ENCODE measurements at regions not wholly inside any gene's neighbourhood (a gene's known extent, or its start where the extent isn't known, plus 50 kb on each side); places are given as distances from the start of the nearest gene placed in this dataset.
"Not testable (repeated sequence)": the region's sequence is repeated elsewhere in the genome, so short reads cannot be mapped to it uniquely, and the experiment has no call there.

GRCh38 chr2:131966671-131967070, 195.1 kb downstream of the ANKRD30BL start:
- not testable (repeated sequence) for H3K27me3 ChIP-seq (ENCODE audit: insufficient read depth, low read length); H2AFZ ChIP-seq (ENCODE audit: low read depth, low read length); H3K4me1 ChIP-seq (ENCODE audit: insufficient read depth, low read length); H3K36me3 ChIP-seq (ENCODE audit: insufficient read depth, low read length); H3K4me3 ChIP-seq (ENCODE audit: low read length); H3K9me3 ChIP-seq (ENCODE audit: low read length)

DNA sequence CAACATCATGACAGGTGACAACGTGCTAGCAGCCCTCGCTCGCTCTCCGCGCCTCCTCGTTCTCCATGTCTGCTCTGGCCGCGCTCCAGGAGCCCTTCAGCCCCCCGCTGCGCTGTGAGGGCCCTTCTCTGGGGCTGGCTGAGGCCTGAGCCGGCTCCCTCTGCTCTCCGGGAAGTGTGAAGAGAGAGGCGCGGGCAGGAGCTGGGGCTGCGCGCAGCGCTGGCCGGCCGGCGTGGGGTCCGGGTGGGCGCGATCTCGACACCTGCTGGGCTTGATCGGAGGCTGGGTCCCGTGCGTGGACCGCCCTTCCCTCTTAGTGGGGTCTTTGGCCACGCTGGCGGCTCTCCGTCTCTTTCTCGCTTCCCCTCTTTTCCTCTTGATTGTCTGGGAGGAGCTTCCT, 195.5 kb downstream of the ANKRD30BL start:
- Histone ChIP-seq H3K9me3 (ENCODE audit: low read length) (no peaks in the 10 kb centered on the region), H3K4me1 (ENCODE audit: insufficient read depth, low read length) (no peaks in the 10 kb centered on the region), H3K4me3 (ENCODE audit: low read length) (no peak overlapping the region), H3K27me3 (ENCODE audit: insufficient read depth, low read length) (no peaks in the 10 kb centered on the region), H3K36me3 (ENCODE audit: insufficient read depth, low read length) (no peaks in the 10 kb centered on the region), H2AFZ (ENCODE audit: low read depth, low read length) (no peak overlapping the region)

DNA sequence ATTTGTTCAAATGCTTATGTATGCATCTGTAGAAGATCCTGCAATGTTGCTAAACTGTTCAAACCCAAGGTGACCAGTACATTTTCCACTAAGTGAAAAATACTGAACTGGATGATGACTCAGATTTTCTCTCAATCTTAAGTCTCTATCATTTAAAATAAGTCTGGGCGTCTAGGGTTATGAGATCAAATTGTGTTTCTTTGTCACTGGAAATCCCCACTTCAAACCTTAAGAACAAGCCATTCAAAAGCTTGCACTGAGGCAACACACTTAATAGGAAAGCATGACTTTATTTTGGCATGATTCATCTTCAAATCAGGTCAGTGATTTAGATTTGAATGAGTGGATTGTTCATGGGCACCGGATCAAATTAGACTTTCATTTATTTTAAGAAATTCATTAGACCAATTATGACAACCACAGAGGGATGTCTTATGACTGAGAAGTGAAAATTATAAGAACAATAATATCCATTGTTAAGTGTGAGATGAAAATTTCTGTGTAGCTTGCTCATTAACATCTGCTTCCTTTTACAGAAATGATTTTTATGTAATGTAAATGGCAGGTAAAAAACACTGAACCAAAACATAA, 203.6 kb downstream of the ANKRD30BL start:
- not testable (repeated sequence) for H3K27me3 ChIP-seq (ENCODE audit: insufficient read depth, low read length); H3K9me3 ChIP-seq (ENCODE audit: low read length); H3K4me1 ChIP-seq (ENCODE audit: insufficient read depth, low read length); H3K36me3 ChIP-seq (ENCODE audit: insufficient read depth, low read length); H3K4me3 ChIP-seq (ENCODE audit: low read length); H2AFZ ChIP-seq (ENCODE audit: low read depth, low read length)

DNA sequence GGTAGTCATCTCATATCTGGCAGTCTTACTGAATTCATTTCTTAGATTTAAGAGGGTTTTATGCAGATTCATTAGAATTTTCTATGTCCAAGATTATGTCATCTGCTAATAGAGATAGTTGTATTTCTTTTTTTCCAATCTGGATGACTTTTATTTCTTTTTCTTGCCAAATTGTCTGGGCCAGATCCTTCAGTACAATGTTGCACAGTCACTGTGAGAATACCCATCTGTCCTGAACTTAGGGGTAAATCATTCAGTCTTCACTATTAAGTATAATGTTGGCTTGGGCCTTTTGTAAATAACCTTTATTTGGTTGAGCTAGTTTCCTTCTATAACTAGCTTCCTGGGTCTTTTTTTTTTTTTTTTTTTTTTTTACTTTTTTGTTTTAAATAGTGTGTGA, 213.1 kb downstream of the ANKRD30BL start:
- H3K4me1 ChIP-seq (ENCODE audit: insufficient read depth, low read length); H3K36me3 ChIP-seq (ENCODE audit: insufficient read depth, low read length); H3K9me3 ChIP-seq (ENCODE audit: low read length); H2AFZ ChIP-seq (ENCODE audit: low read depth, low read length); H3K4me3 ChIP-seq (ENCODE audit: low read length); H3K27me3 ChIP-seq (ENCODE audit: insufficient read depth, low read length): not testable (repeated sequence)

- H3K36me3 ChIP-seq (ENCODE audit: insufficient read depth, low read length); H2AFZ ChIP-seq (ENCODE audit: low read depth, low read length); H3K4me3 ChIP-seq (ENCODE audit: low read length); H3K9me3 ChIP-seq (ENCODE audit: low read length); H3K27me3 ChIP-seq (ENCODE audit: insufficient read depth, low read length); H3K4me1 ChIP-seq (ENCODE audit: insufficient read depth, low read length): not testable (repeated sequence)
Measured at GRCh38 chr2:131923287-131923686, 238.5 kb downstream of the ANKRD30BL start.

DNA sequence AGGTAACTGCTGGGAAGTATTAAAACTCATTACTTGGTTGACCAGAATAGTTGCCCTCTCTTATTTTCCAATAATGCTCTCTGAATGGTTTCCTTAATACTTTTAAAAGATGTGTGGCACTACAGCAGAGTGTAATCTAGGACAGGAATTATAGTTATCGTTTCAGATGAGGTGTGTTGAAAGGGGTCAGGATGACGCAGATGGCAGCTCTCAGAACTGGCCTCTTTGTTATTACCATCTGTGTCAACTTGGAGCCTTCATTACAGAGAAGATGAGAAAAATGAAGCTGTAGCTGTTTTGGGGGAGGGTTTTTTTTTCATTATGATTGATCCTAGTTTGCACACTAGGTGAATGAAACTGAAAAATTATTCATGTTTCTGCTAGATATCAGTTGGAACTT, 238.9 kb downstream of the ANKRD30BL start:
- H2AFZ ChIP-seq (ENCODE audit: low read depth, low read length); H3K4me1 ChIP-seq (ENCODE audit: insufficient read depth, low read length); H3K36me3 ChIP-seq (ENCODE audit: insufficient read depth, low read length); H3K9me3 ChIP-seq (ENCODE audit: low read length); H3K4me3 ChIP-seq (ENCODE audit: low read length); H3K27me3 ChIP-seq (ENCODE audit: insufficient read depth, low read length): not testable (repeated sequence)
